K562 (cell line): ENCODE measurements at regions not wholly inside any gene's neighbourhood (a gene's known extent, or its start where the extent isn't known, plus 50 kb on each side); places are given as distances from the start of the nearest gene placed in this dataset.
A peak's percentile ranks its signal among the peaks of the same experiment; 100 is the strongest.

Source experiments
- ATAC-seq: fragments of 200-7000 bp; cut with Tn5 transposase; 3 replicates; pipeline ENCODE4 v1.9.1; 2020; ENCODE audit warnings: moderate library complexity
- BruUV-seq: library from RNA; stranded (reverse); fragments of 400-500 nt; replicated peaks from 2 replicates; lab custom pipeline; 2021; lab: Mats Ljungman, UMichigan
- CTCF ChIA-PET: fragments of 300-600 bp; formaldehyde crosslinking; extraction: SDS; loops from one replicate; lab custom pipeline; 2021; ENCODE audit warnings: low intra/inter-chr PET ratio; lab: Yijun Ruan, JAX
- POLR2A ChIA-PET: fragments of 300-600, 350-650 bp; sonication (Branson Sonifier 250); formaldehyde crosslinking; extraction: SDS; loops from one replicate; lab custom pipeline; 2021; ENCODE audit warnings: antibody characterized with exemption, inconsistent platforms; lab: Yijun Ruan, JAX
- DNase-seq, 4 experiments: peaks; one replicate each; pipeline versions ENCODE4 v3.0.0 to v3.0.0-alpha.2; 2011 to 2018; ENCODE audit warnings: low spot score in 3 of 4, mixed read lengths in 3 of 4; ENCODE audit errors: extremely low read depth in 1 of 4
- FAIRE-seq: peaks from 2 replicates; lab custom pipeline; 2011; peaks lifted over from hg19 to GRCh38; lab: Jason Lieb, UNC
- H2AFZ ChIP-seq: 2 replicates; pipeline ENCODE4 v1.6.0; 2011; ENCODE audit warnings: low read depth, low read length, control low read depth, inconsistent platforms
- H3K27ac ChIP-seq: fragments of 200-600 bp; 3 replicates; pipeline ENCODE4 v1.8.0; 2011; ENCODE audit warnings: low read depth, mild to moderate bottlenecking, control low read depth, inconsistent platforms, low read length, moderate library complexity, mixed read lengths; ENCODE audit errors: extremely low read depth
- H3K27me3 ChIP-seq, 2 experiments: fragments of 300-600 bp in 1 of 2; 2 replicates in 1 of 2; 3 replicates in 1 of 2; pipeline versions ENCODE4 v1.6.0 to v1.8.0; 2011; ENCODE audit warnings: inconsistent platforms in 2 of 2, low read length in 2 of 2, mild to moderate bottlenecking in 1 of 2, mixed read lengths in 1 of 2, moderate library complexity in 1 of 2; ENCODE audit not compliant: control insufficient read depth in 2 of 2, insufficient read depth in 2 of 2
- H3K36me3 ChIP-seq: fragments of 300-600 bp; 3 replicates; pipeline ENCODE4 v1.8.0; 2011; ENCODE audit warnings: mild to moderate bottlenecking, low read length, inconsistent platforms; ENCODE audit not compliant: control insufficient read depth, insufficient read depth
- H3K4me1 ChIP-seq, 2 experiments: fragments of 200-600 bp in 1 of 2; replicated peaks in 1 of 2; 2 replicates in 1 of 2; 3 replicates in 1 of 2; pipeline versions ENCODE4 v1.5.1 to v1.8.0; 2011; ENCODE audit warnings: inconsistent platforms in 2 of 2, low read length in 2 of 2, mild to moderate bottlenecking in 1 of 2, mixed read lengths in 1 of 2, moderate library complexity in 1 of 2; ENCODE audit not compliant: control insufficient read depth in 2 of 2, insufficient read depth in 2 of 2
- H3K4me2 ChIP-seq: 2 replicates; pipeline ENCODE4 v1.6.1; 2011; ENCODE audit warnings: low read length, control low read depth, inconsistent platforms, mixed read lengths; ENCODE audit not compliant: insufficient read depth
- H3K4me3 ChIP-seq: fragments of 200-600 bp; sonication (generic), shearing (Covaris generic); 2 replicates; pipeline ENCODE4 v1.5.1; 2016; ENCODE audit warnings: control low read depth, inconsistent platforms
- H3K79me2 ChIP-seq: fragments of 200-600 bp; 3 replicates; pipeline ENCODE4 v1.8.0; 2011; ENCODE audit warnings: low read length, inconsistent platforms; ENCODE audit not compliant: control insufficient read depth, insufficient read depth
- H3K9ac ChIP-seq, 2 experiments: 2 replicates each; pipeline versions ENCODE4 v1.6.0 to v1.6.1; 2011; ENCODE audit warnings: low read depth in 2 of 2, low read length in 2 of 2, control low read depth in 1 of 2, inconsistent platforms in 1 of 2, mild to moderate bottlenecking in 1 of 2, mixed read lengths in 1 of 2; ENCODE audit not compliant: insufficient read depth in 1 of 2
- H3K9me1 ChIP-seq: one replicate; pipeline ENCODE4 v1.6.0; 2011; ENCODE audit warnings: inconsistent platforms, mild to moderate bottlenecking, low read length, moderate library complexity; ENCODE audit not compliant: control insufficient read depth, insufficient read depth
- H3K9me3 ChIP-seq: replicated peaks from 2 replicates; pipeline ENCODE4 v1.5.1; 2011; ENCODE audit warnings: low read depth, low read length, inconsistent platforms; ENCODE audit not compliant: control insufficient read depth, insufficient read depth
- H4K20me1 ChIP-seq: replicated peaks from 2 replicates; pipeline ENCODE4 v1.6.1; 2011; ENCODE audit warnings: low read length, inconsistent platforms, mixed read lengths; ENCODE audit not compliant: control insufficient read depth, insufficient read depth
- CEBPG ChIP-seq, 3 experiments: fragments of 200-800 bp in 1 of 3; sonication (Bioruptor generic) in 1 of 3; sonication (generic) in 1 of 3; formaldehyde crosslinking in 1 of 3; IDR thresholded peaks in 2 of 3; conservative IDR thresholded peaks in 1 of 3; 2 replicates each; pipeline versions ENCODE4 v1.6.1 to v1.8.0; 2016 to 2022; ENCODE audit warnings: missing compliant biosample characterization in 2 of 3, missing genetic modification characterization in 2 of 3, mild to moderate bottlenecking in 1 of 3, missing genetic modification reagents in 1 of 3
- CXXC5 ChIP-seq: fragments of 250-450 bp; sonication (Bioruptor Pico); IDR thresholded peaks from 2 replicates; pipeline ENCODE4 v1.8.0; 2022; ENCODE audit warnings: inconsistent platforms, mild to moderate bottlenecking, moderate library complexity
- DNMT1 ChIP-seq: fragments of 450-650 bp; IDR thresholded peaks from 2 replicates; pipeline ENCODE4 v1.6.1; 2016; ENCODE audit warnings: antibody characterized with exemption, mild to moderate bottlenecking
- EHMT2 ChIP-seq: fragments of 450-650 bp; IDR thresholded peaks from 2 replicates; pipeline ENCODE4 v1.6.1; 2018; ENCODE audit warnings: antibody characterized with exemption
- FOXM1 ChIP-seq, 2 experiments: fragments of 450-650 bp in 1 of 2; sonication (generic) in 1 of 2; formaldehyde crosslinking in 1 of 2; IDR thresholded peaks; 2 replicates each; pipeline versions ENCODE4 v1.6.1 to v1.9.0; 2017 to 2022; ENCODE audit warnings: low read depth in 2 of 2, mild to moderate bottlenecking in 2 of 2, missing genetic modification reagents in 1 of 2, moderate library complexity in 1 of 2
- HBP1 ChIP-seq: fragments of 450-650 bp; formaldehyde crosslinking; IDR thresholded peaks from 2 replicates; pipeline ENCODE4 v1.4.0; 2022; ENCODE audit warnings: missing genetic modification characterization
- MED1 ChIP-seq: sonication (generic); formaldehyde crosslinking; IDR thresholded peaks from 2 replicates; pipeline ENCODE4 v1.8.1; 2023; ENCODE audit warnings: missing genetic modification reagents, borderline replicate concordance
- MTA3 ChIP-seq: fragments of 450-650 bp; formaldehyde crosslinking; IDR thresholded peaks from 2 replicates; pipeline ENCODE4 v1.6.1; 2017; ENCODE audit warnings: mild to moderate bottlenecking, borderline replicate concordance
- NELFE ChIP-seq: IDR thresholded peaks from 2 replicates; pipeline ENCODE4 v1.6.1; 2011; ENCODE audit warnings: mild to moderate bottlenecking; ENCODE audit not compliant: insufficient read depth, insufficient read length
- POU5F1 ChIP-seq: fragments of 150-350 bp; IDR thresholded peaks from 2 replicates; pipeline ENCODE4 v1.6.1; 2014; ENCODE audit warnings: borderline replicate concordance, low read length, low read depth, mild to moderate bottlenecking; ENCODE audit not compliant: partially characterized antibody
- TGIF2 ChIP-seq: sonication (generic); formaldehyde crosslinking; IDR thresholded peaks from 2 replicates; pipeline ENCODE4 v1.8.1; 2022; ENCODE audit warnings: mild to moderate bottlenecking, missing genetic modification reagents, moderate library complexity
- XRCC3 ChIP-seq: fragments of 450-650 bp; IDR thresholded peaks from 2 replicates; pipeline ENCODE4 v1.6.1; 2017; ENCODE audit warnings: mild to moderate bottlenecking, moderate library complexity
- ZNF134 ChIP-seq: fragments of 250-450 bp; sonication (Bioruptor Pico); conservative IDR thresholded peaks from 2 replicates; pipeline ENCODE4 v1.4.0; 2020
- ZNF316 ChIP-seq: fragments of 450-650 bp; IDR thresholded peaks from 2 replicates; pipeline ENCODE4 v1.6.1; 2016
- ZNF57 ChIP-seq: fragments of 450-650 bp; formaldehyde crosslinking; IDR thresholded peaks from 2 replicates; pipeline ENCODE4 v1.4.0; 2020; ENCODE audit warnings: mild to moderate bottlenecking, moderate library complexity
- WGBS: fragments of 100-300 bp; shearing (Covaris generic); methylation state at CpG from one replicate; pipeline ENCODE4 v1.1.6; 2016; ENCODE audit warnings: low coverage, mixed read lengths; ENCODE audit not compliant: insufficient coverage; ENCODE audit errors: missing lambda C conversion rate; 5-methylcytosine and 5-hydroxymethylcytosine counted together
- in situ Hi-C: fragments of 300-500 bp; cut with MboI; formaldehyde crosslinking; loops from 4 replicates; pipeline ENCODE4 v1.15.0; 2018; ENCODE audit warnings: inconsistent platforms, mixed read lengths
- intact Hi-C: fragments of 100-400 bp; cut with micrococcal nuclease; formaldehyde crosslinking; loops from 2 replicates; pipeline ENCODE4 v1.14.2; 2022
- TF ChIP-seq, protein P1 (sequence below): sonication (generic); formaldehyde crosslinking; IDR thresholded peaks from 2 replicates; pipeline ENCODE4 v1.8.1; 2022; ENCODE audit warnings: missing genetic modification reagents

DNA sequence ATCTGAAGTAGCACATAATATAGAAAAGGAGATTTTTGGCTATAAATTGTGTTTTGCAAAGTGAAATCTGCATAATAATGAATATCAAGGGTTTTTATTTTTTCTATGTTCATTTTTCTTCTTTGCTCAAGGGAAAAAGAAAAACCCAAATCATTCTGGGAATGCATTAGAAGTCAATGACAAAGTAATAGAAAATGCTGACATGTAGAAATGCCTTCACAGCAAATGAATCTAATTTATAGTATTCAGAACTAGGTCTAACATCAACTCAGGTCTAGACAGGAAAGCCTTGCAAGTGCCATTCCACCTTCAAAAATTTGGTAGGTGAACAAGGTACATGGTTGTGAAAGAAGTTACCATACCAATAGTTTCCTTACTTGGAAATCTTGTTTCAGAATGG is 831.5 kb upstream of the CELF4 start:
- Histone ChIP-seq H3K27ac (no peak overlapping the region), H4K20me1 (no peaks in the 10 kb centered on the region), H3K4me1 (no peaks in the 10 kb centered on the region), H3K27me3 (no peaks in the 10 kb centered on the region), H3K4me3 (no peak overlapping the region), H3K36me3 (no peaks in the 10 kb centered on the region), H3K4me2 (no peak overlapping the region), H2AFZ (no peak overlapping the region), H3K9me1 (no peaks in the 10 kb centered on the region), H3K9me3 (no peaks in the 10 kb centered on the region), H3K9ac (no peak overlapping the region), H3K79me2 (no peaks in the 10 kb centered on the region)
- TF ChIP-seq DNMT1 (no peak), ZNF316 (peak; percentile 29; the same call in 1 of the 2 replicates)
- in situ Hi-C loops, result no loop called here
- DNase-seq, result no peak
- ATAC-seq, result no peak
- ChIA-PET CTCF (no interaction called here), POLR2A (no interaction called here)
- BruUV-seq, result no TSS peak
- no peak for FAIRE-seq
- intact Hi-C loops, result no loop called here

- Histone ChIP-seq H3K36me3 (no peaks in the 10 kb centered on the region), H3K27me3 (no peaks in the 10 kb centered on the region), H3K4me3 (no peak overlapping the region), H4K20me1 (no peaks in the 10 kb centered on the region), H3K4me1 (no peaks in the 10 kb centered on the region), H3K4me2 (no peak overlapping the region), H3K9me3 (no peaks in the 10 kb centered on the region; the same call in 1 of the 2 replicates), H3K79me2 (no peaks in the 10 kb centered on the region), H3K27ac (no peak overlapping the region), H3K9ac (no peak overlapping the region), H2AFZ (no peak overlapping the region), H3K9me1 (no peaks in the 10 kb centered on the region)
- CTCF ChIA-PET, result no interaction called here
- DNase-seq (no peak), ATAC-seq (no peak), FAIRE-seq (no peak)
- BruUV-seq, result no TSS peak
- no peak for TF ChIP-seq CXXC5 (CRISPR knock-in tag)
- no peak for TF ChIP-seq EHMT2
- TF ChIP-seq HBP1 (CRISPR knock-in tag), result no peak
- TF ChIP-seq FOXM1 (IDR thresholded peaks at IDR 0.05; ENCODE audit: low read depth), result no peak
- no peak for TF ChIP-seq FOXM1 (CRISPR knock-in tag; IDR thresholded peaks at IDR 0.05; ENCODE audit: low read depth)
- no peak for TF ChIP-seq TGIF2
- TF ChIP-seq, protein P1, sequence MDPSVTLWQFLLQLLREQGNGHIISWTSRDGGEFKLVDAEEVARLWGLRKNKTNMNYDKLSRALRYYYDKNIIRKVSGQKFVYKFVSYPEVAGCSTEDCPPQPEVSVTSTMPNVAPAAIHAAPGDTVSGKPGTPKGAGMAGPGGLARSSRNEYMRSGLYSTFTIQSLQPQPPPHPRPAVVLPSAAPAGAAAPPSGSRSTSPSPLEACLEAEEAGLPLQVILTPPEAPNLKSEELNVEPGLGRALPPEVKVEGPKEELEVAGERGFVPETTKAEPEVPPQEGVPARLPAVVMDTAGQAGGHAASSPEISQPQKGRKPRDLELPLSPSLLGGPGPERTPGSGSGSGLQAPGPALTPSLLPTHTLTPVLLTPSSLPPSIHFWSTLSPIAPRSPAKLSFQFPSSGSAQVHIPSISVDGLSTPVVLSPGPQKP (CRISPR knock-in tag), result no peak
- no peak for TF ChIP-seq XRCC3
- no peak for TF ChIP-seq NELFE
- no peak for TF ChIP-seq ZNF57 (CRISPR knock-in tag)
- no peak for TF ChIP-seq MTA3
- TF ChIP-seq POU5F1, result no peak
- TF ChIP-seq ZNF134 (CRISPR knock-in tag), result no peak
- no peak for TF ChIP-seq CEBPG (CRISPR knock-in tag; IDR thresholded peaks at IDR 0.05)
- no peak for TF ChIP-seq CEBPG (tag; conservative IDR thresholded peaks at IDR 0.05 in 1 of 2, IDR thresholded peaks at IDR 0.05 in 1 of 2)
- no peak for TF ChIP-seq MED1 (CRISPR knock-in tag)
- 0% methylated on average over 1 of the region's 1 CpG for WGBS
- POLR2A ChIA-PET, result no interaction called here
- in situ Hi-C loops (no loop called here), intact Hi-C loops (no loop called here)
Measured at GRCh38 chr18:38386146-38386545, 820.5 kb upstream of the CELF4 start.
